HCT116 (cell line): ENCODE measurements at regions not wholly inside any gene's neighbourhood (a gene's known extent, or its start where the extent isn't known, plus 50 kb on each side); places are given as distances from the start of the nearest gene placed in this dataset.

ENCODE experiments used
- ATAC-seq: fragments of 200-7000 bp; cut with Tn5 transposase; 2 replicates; pipeline ENCODE4 v1.9.1; 2020; ENCODE audit warnings: mild to moderate bottlenecking, moderate library complexity
- BruUV-seq: library from RNA; stranded (reverse); fragments of 400-500 nt; replicated peaks from 2 replicates; lab custom pipeline; 2021; lab: Mats Ljungman, UMichigan
- CTCF ChIA-PET: fragments of 300-600 bp; sonication (Branson Sonifier 250); formaldehyde crosslinking; loops from one replicate; lab custom pipeline; 2021; ENCODE audit warnings: antibody characterized with exemption; lab: Charles Lee
- POLR2A ChIA-PET: fragments of 300-600, 350-600 bp; sonication (Branson Sonifier 250); formaldehyde crosslinking; loops from one replicate; lab custom pipeline; 2021; ENCODE audit warnings: antibody characterized with exemption; lab: Charles Lee
- RAD21 ChIA-PET, 2 experiments: fragments of 300-600 bp; sonication (Branson Sonifier 250); formaldehyde crosslinking; loops; one replicate each; lab custom pipeline; 2023; ENCODE audit warnings: low total read pairs in 2 of 2; ENCODE audit not compliant: uncharacterized antibody in 2 of 2, unreplicated experiment in 2 of 2, low non-redundant PET in 1 of 2; lab: Charles Lee
- DNase-seq: peaks from one replicate; pipeline ENCODE4 v3.0.0-alpha.2; 2010; ENCODE audit warnings: low read depth, low spot score
- H2AFZ ChIP-seq: fragments of 200-600 bp; shearing (Covaris generic), sonication (generic); 2 replicates; pipeline ENCODE4 v1.6.1; 2017; ENCODE audit warnings: low read depth, mixed run types, mixed read lengths, antibody characterized with exemption, low read length; ENCODE audit not compliant: poor library complexity, severe bottlenecking
- H3K27ac ChIP-seq: 2 replicates; pipeline ENCODE4 v1.5.1; 2012; ENCODE audit warnings: low read depth, low read length
- H3K27me3 ChIP-seq: fragments of 200-600 bp; sonication (generic); 2 replicates; pipeline ENCODE4 v1.6.1; 2016; ENCODE audit warnings: mixed run types, low read length, mixed read lengths; ENCODE audit not compliant: insufficient read depth
- H3K36me3 ChIP-seq, 2 experiments: fragments of 200-500 bp in 1 of 2; fragments of 200-600 bp in 1 of 2; sonication (Bioruptor generic) in 1 of 2; sonication (generic) in 1 of 2; 2 replicates each; pipeline versions ENCODE4 v1.5.1 to v1.6.1; 2014 to 2016; ENCODE audit warnings: low read length in 2 of 2, inconsistent platforms in 1 of 2, mixed read lengths in 1 of 2, mixed run types in 1 of 2; ENCODE audit not compliant: insufficient read depth in 2 of 2, control insufficient read depth in 1 of 2
- H3K4me1 ChIP-seq, 2 experiments: fragments of 200-600 bp in 1 of 2; sonication (generic) in 1 of 2; 2 replicates each; pipeline versions ENCODE4 v1.5.1 to v1.6.1; 2012 to 2017; ENCODE audit warnings: low read length in 2 of 2, inconsistent platforms in 1 of 2, mild to moderate bottlenecking in 1 of 2, mixed read lengths in 1 of 2, mixed run types in 1 of 2, moderate library complexity in 1 of 2; ENCODE audit not compliant: insufficient read depth in 2 of 2, control insufficient read depth in 1 of 2
- H3K4me2 ChIP-seq: fragments of 200-600 bp; sonication (generic); 2 replicates; pipeline ENCODE4 v1.6.1; 2017; ENCODE audit warnings: mixed run types, low read length, mixed read lengths
- H3K4me3 ChIP-seq, 2 experiments: fragments of 200-600 bp in 1 of 2; sonication (generic) in 1 of 2; replicated peaks in 1 of 2; 2 replicates each; pipeline ENCODE4 v1.5.1; 2011 to 2016; ENCODE audit warnings: low read length in 2 of 2, control low read depth in 1 of 2, low read depth in 1 of 2, mild to moderate bottlenecking in 1 of 2, mixed read lengths in 1 of 2, mixed run types in 1 of 2
- H3K79me2 ChIP-seq: fragments of 200-600 bp; sonication (generic); 2 replicates; pipeline ENCODE4 v1.6.1; 2017; ENCODE audit warnings: mild to moderate bottlenecking, mixed run types, low read length, moderate library complexity, mixed read lengths; ENCODE audit not compliant: insufficient read depth
- H3K9ac ChIP-seq: fragments of 200-600 bp; sonication (generic); 2 replicates; pipeline ENCODE4 v1.6.1; 2016; ENCODE audit warnings: low read length, mixed read lengths
- H3K9me2 ChIP-seq: fragments of 200-600 bp; sonication (generic), shearing (Covaris generic); 2 replicates; pipeline ENCODE4 v1.6.1; 2017; ENCODE audit warnings: mixed run types, mild to moderate bottlenecking, moderate library complexity; ENCODE audit not compliant: insufficient read depth
- H3K9me3 ChIP-seq, 2 experiments: fragments of 200-500 bp in 1 of 2; fragments of 200-600 bp in 1 of 2; sonication (Bioruptor generic) in 1 of 2; sonication (generic) in 1 of 2; 2 replicates each; pipeline ENCODE4 v1.6.1; 2014 to 2017; ENCODE audit warnings: low read length in 2 of 2, mixed read lengths in 2 of 2, inconsistent platforms in 1 of 2, low read depth in 1 of 2, mild to moderate bottlenecking in 1 of 2, mixed run types in 1 of 2, moderate library complexity in 1 of 2; ENCODE audit not compliant: control insufficient read depth in 1 of 2, insufficient read depth in 1 of 2
- H4K20me1 ChIP-seq: fragments of 200-600 bp; sonication (generic), shearing (Covaris generic); 2 replicates; pipeline ENCODE4 v1.6.1; 2017; ENCODE audit warnings: mixed run types, mild to moderate bottlenecking, moderate library complexity; ENCODE audit not compliant: insufficient read depth
- CBX3 ChIP-seq: IDR thresholded peaks from 2 replicates; pipeline ENCODE4 v1.6.1; 2012; ENCODE audit warnings: low read depth
- EGR1 ChIP-seq: IDR thresholded peaks from 2 replicates; pipeline ENCODE4 v1.6.1; 2012; ENCODE audit warnings: low read depth
- ELF1 ChIP-seq: IDR thresholded peaks from 2 replicates; pipeline ENCODE4 v1.6.1; 2012; ENCODE audit warnings: low read depth, borderline replicate concordance
- EZH2 ChIP-seq: fragments of 200-600 bp; sonication (generic); IDR thresholded peaks from 2 replicates; pipeline ENCODE4 v1.6.1; 2017; ENCODE audit warnings: antibody characterized with exemption, mixed run types
- EZH2phosphoT487 ChIP-seq: fragments of 200-600 bp; IDR thresholded peaks from 2 replicates; pipeline ENCODE4 v1.6.1; 2018; ENCODE audit warnings: antibody characterized with exemption, borderline replicate concordance
- FOSL1 ChIP-seq: IDR thresholded peaks from 2 replicates; pipeline ENCODE4 v1.6.1; 2012; ENCODE audit warnings: low read depth
- POLR2AphosphoS5 ChIP-seq: IDR thresholded peaks from 2 replicates; pipeline ENCODE4 v1.6.1; 2011; ENCODE audit warnings: mild to moderate bottlenecking, low read depth, low read length, moderate library complexity
- RAD21 ChIP-seq: IDR thresholded peaks from 2 replicates; pipeline ENCODE4 v1.6.1; 2012; ENCODE audit warnings: low read depth, mild to moderate bottlenecking
- SIN3A ChIP-seq: IDR thresholded peaks from 2 replicates; pipeline ENCODE4 v1.6.1; 2012; ENCODE audit warnings: low read depth
- SRF ChIP-seq: IDR thresholded peaks from 2 replicates; pipeline ENCODE4 v1.6.1; 2012; ENCODE audit warnings: low read depth
- TCF7L2 ChIP-seq: IDR thresholded peaks from 2 replicates; pipeline ENCODE4 v1.7.0; 2011; ENCODE audit warnings: borderline replicate concordance, inconsistent platforms; ENCODE audit not compliant: insufficient read depth, insufficient read length; ENCODE audit errors: extremely low read depth
- YY1 ChIP-seq: IDR thresholded peaks from 2 replicates; pipeline ENCODE4 v1.6.1; 2011; ENCODE audit warnings: low read length, low read depth, moderate library complexity, mild to moderate bottlenecking; ENCODE audit not compliant: insufficient replicate concordance; ENCODE audit errors: extremely low read depth
- ZNF274 ChIP-seq: fragments of 200-500 bp; sonication (Bioruptor generic); IDR thresholded peaks from 2 replicates; pipeline ENCODE4 v1.6.1; 2014; ENCODE audit warnings: mild to moderate bottlenecking, low read depth, low read length, inconsistent platforms
- intact Hi-C: fragments of 100-400 bp; cut with micrococcal nuclease; formaldehyde crosslinking; loops from 2 replicates; pipeline ENCODE4 v1.10.0; 2022
- TF ChIP-seq, protein P1 (sequence below): IDR thresholded peaks from 2 replicates; pipeline ENCODE4 v1.6.1; 2012
- TF ChIP-seq, protein P2 (sequence below): IDR thresholded peaks from 2 replicates; pipeline ENCODE4 v1.6.1; 2012; ENCODE audit warnings: low read depth
- TF ChIP-seq, protein P3 (sequence below), 3 experiments: fragments of 200-600 bp in 1 of 3; sonication (generic) in 1 of 3; IDR thresholded peaks in 2 of 3; conservative IDR thresholded peaks in 1 of 3; 2 replicates each; pipeline ENCODE4 v1.5.1; 2012 to 2017; ENCODE audit warnings: low read depth in 2 of 3, low read length in 2 of 3, antibody characterized with exemption in 1 of 3, borderline replicate concordance in 1 of 3, control low read depth in 1 of 3, mild to moderate bottlenecking in 1 of 3, mixed read lengths in 1 of 3, mixed run types in 1 of 3, moderate library complexity in 1 of 3; ENCODE audit not compliant: insufficient read depth in 1 of 3
- TF ChIP-seq, protein P4 (sequence below): IDR thresholded peaks from 2 replicates; pipeline ENCODE4 v1.6.1; 2012

DNA sequence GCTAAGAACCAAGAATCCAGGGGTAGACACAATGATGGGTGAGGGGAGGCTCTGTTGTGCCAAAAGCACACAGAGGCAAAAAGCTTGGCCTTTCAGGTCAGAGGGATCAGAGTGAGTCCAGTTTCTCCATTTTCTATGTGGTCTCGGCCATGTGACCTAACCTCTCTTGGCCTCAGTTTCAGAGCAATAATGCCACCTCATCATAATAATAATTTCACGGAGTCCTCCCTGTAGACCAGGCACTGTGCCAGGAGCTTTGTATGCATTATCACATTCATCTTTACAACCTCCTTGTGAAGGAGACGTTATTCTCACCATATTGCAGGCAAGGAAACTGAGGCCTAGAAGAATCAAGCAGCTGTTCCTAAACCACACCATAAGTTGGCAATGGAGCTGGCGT lies 120.2 kb downstream of the WT1 start:
- BruUV-seq: no TSS peak
- Histone ChIP-seq H3K36me3 (no peaks in the 10 kb centered on the region), H3K79me2 (no peaks in the 10 kb centered on the region), H4K20me1 (no peaks in the 10 kb centered on the region), H3K4me3 (no peak overlapping the region), H3K9me2 (no peaks in the 10 kb centered on the region), H3K27me3 (no peaks in the 10 kb centered on the region), H3K9me3 (no peaks in the 10 kb centered on the region), H3K27ac (no peak overlapping the region), H3K4me2 (no peak overlapping the region), H2AFZ (no peak overlapping the region), H3K9ac (no peak overlapping the region), H3K4me1 (peaks cover 6 to 11% of the 10 kb centered on the region in 2 experiments; a peak in 2 of 4 replicates)
- intact Hi-C loops: no loop called here
- RAD21 ChIA-PET: no interaction called here
- TF ChIP-seq EZH2phosphoT487: no peak
- no peak for TF ChIP-seq SRF
- TF ChIP-seq YY1: no peak
- TF ChIP-seq CBX3: no peak
- TF ChIP-seq EGR1: no peak
- TF ChIP-seq ZNF274: no peak
- TF ChIP-seq, protein P1, sequence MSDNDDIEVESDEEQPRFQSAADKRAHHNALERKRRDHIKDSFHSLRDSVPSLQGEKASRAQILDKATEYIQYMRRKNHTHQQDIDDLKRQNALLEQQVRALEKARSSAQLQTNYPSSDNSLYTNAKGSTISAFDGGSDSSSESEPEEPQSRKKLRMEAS: no peak
- no peak for TF ChIP-seq TCF7L2
- TF ChIP-seq, protein P2, sequence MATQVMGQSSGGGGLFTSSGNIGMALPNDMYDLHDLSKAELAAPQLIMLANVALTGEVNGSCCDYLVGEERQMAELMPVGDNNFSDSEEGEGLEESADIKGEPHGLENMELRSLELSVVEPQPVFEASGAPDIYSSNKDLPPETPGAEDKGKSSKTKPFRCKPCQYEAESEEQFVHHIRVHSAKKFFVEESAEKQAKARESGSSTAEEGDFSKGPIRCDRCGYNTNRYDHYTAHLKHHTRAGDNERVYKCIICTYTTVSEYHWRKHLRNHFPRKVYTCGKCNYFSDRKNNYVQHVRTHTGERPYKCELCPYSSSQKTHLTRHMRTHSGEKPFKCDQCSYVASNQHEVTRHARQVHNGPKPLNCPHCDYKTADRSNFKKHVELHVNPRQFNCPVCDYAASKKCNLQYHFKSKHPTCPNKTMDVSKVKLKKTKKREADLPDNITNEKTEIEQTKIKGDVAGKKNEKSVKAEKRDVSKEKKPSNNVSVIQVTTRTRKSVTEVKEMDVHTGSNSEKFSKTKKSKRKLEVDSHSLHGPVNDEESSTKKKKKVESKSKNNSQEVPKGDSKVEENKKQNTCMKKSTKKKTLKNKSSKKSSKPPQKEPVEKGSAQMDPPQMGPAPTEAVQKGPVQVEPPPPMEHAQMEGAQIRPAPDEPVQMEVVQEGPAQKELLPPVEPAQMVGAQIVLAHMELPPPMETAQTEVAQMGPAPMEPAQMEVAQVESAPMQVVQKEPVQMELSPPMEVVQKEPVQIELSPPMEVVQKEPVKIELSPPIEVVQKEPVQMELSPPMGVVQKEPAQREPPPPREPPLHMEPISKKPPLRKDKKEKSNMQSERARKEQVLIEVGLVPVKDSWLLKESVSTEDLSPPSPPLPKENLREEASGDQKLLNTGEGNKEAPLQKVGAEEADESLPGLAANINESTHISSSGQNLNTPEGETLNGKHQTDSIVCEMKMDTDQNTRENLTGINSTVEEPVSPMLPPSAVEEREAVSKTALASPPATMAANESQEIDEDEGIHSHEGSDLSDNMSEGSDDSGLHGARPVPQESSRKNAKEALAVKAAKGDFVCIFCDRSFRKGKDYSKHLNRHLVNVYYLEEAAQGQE: no peak
- no peak for TF ChIP-seq EZH2
- TF ChIP-seq FOSL1: no peak
- TF ChIP-seq POLR2AphosphoS5: no peak
- TF ChIP-seq SIN3A: no peak
- TF ChIP-seq RAD21: no peak
- no peak for TF ChIP-seq ELF1
- TF ChIP-seq, protein P3, sequence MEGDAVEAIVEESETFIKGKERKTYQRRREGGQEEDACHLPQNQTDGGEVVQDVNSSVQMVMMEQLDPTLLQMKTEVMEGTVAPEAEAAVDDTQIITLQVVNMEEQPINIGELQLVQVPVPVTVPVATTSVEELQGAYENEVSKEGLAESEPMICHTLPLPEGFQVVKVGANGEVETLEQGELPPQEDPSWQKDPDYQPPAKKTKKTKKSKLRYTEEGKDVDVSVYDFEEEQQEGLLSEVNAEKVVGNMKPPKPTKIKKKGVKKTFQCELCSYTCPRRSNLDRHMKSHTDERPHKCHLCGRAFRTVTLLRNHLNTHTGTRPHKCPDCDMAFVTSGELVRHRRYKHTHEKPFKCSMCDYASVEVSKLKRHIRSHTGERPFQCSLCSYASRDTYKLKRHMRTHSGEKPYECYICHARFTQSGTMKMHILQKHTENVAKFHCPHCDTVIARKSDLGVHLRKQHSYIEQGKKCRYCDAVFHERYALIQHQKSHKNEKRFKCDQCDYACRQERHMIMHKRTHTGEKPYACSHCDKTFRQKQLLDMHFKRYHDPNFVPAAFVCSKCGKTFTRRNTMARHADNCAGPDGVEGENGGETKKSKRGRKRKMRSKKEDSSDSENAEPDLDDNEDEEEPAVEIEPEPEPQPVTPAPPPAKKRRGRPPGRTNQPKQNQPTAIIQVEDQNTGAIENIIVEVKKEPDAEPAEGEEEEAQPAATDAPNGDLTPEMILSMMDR (IDR thresholded peaks at IDR 0.05 in 2 of 3, conservative IDR thresholded peaks at IDR 0.05 in 1 of 3; ENCODE audit: borderline replicate concordance in 1 of 3, insufficient read depth in 1 of 3, low read depth in 2 of 3, low read length in 2 of 3): no peak
- TF ChIP-seq, protein P4, sequence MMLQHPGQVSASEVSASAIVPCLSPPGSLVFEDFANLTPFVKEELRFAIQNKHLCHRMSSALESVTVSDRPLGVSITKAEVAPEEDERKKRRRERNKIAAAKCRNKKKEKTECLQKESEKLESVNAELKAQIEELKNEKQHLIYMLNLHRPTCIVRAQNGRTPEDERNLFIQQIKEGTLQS: no peak
- CTCF ChIA-PET: interaction anchor here (2.2 kb wide), 1 partner anchor 8 kb away, joined by 11 read pairs; no protein-coding TSS in a partner anchor
- DNase-seq: no peak
- no peak for ATAC-seq
- POLR2A ChIA-PET: no interaction called here
